ENCODE measurements at regions not wholly inside any gene's neighbourhood (a gene's known extent, or its start where the extent isn't known, plus 50 kb on each side); places are given as distances from the start of the nearest gene placed in this dataset.

- DNase-seq: no peak
Observed at GRCh38 chr5:89273289-89273688, 390.3 kb upstream of the MEF2C start.

GRCh38 chr5:89270901-89271300 is 387.9 kb upstream of the MEF2C start:
- no peak for DNase-seq

GRCh38 chr5:89269721-89270120 is 386.7 kb upstream of the MEF2C start:
- no peak for DNase-seq

- no peak for DNase-seq
Observed at GRCh38 chr5:89268460-89268859, 385.5 kb upstream of the MEF2C start.

GRCh38 chr5:89267788-89268187 is 384.8 kb upstream of the MEF2C start:
- DNase-seq: no peak

GRCh38 chr5:89265511-89266179 is 382.7 kb upstream of the MEF2C start:
- DNase-seq: no peak

GRCh38 chr5:89263846-89264245 is 380.9 kb upstream of the MEF2C start:
- DNase-seq: no peak

- no peak for DNase-seq
Observed at GRCh38 chr5:89262030-89262429, 379.0 kb upstream of the MEF2C start.

GRCh38 chr5:89260254-89260653 is 377.3 kb upstream of the MEF2C start:
- DNase-seq: no peak

GRCh38 chr5:89255845-89256463 is 373.0 kb upstream of the MEF2C start:
- DNase-seq: no peak

- DNase-seq: peak; percentile 51
Observed at GRCh38 chr5:89253666-89254352, 370.8 kb upstream of the MEF2C start.

- DNase-seq: no peak
Observed at GRCh38 chr5:89246864-89247263, 363.9 kb upstream of the MEF2C start.

- no peak for DNase-seq
Observed at GRCh38 chr5:89246252-89246651, 363.3 kb upstream of the MEF2C start.

GRCh38 chr5:89243611-89244010 is 360.6 kb upstream of the MEF2C start:
- DNase-seq: no peak

GRCh38 chr5:89241186-89241585 is 358.2 kb upstream of the MEF2C start:
- DNase-seq: no peak

GRCh38 chr5:89236900-89237299 is 353.9 kb upstream of the MEF2C start:
- no peak for DNase-seq

GRCh38 chr5:89233462-89233861 is 350.5 kb upstream of the MEF2C start:
- DNase-seq: no peak

GRCh38 chr5:89232139-89232603 is 349.2 kb upstream of the MEF2C start:
- DNase-seq: no peak

GRCh38 chr5:89230178-89230577 is 347.2 kb upstream of the MEF2C start:
- DNase-seq: no peak

- no peak for DNase-seq
Observed at GRCh38 chr5:89229331-89230070, 346.5 kb upstream of the MEF2C start.

GRCh38 chr5:89228355-89228754 is 345.4 kb upstream of the MEF2C start:
- no peak for DNase-seq

- DNase-seq: no peak
Observed at GRCh38 chr5:89218364-89218763, 335.4 kb upstream of the MEF2C start.

- no peak for DNase-seq
Observed at GRCh38 chr5:89216606-89217005, 333.6 kb upstream of the MEF2C start.

Data from muscle of arm (tissue), 1 donor.